Stimulated activated CD8-positive, alpha-beta memory T cell treated with anti-CD3 and anti-CD28 coated beads, Interleukin-7, amount 100 ng/mL, for 4 hours (primary cell): ENCODE measurements at regions not wholly inside any gene's neighbourhood (a gene's known extent, or its start where the extent isn't known, plus 50 kb on each side); places are given as distances from the start of the nearest gene placed in this dataset.

Experiments
- DNase-seq, 2 donors: peaks; one replicate each; pipeline ENCODE4 v3.0.0-alpha.2; 2020; ENCODE audit warnings: low read depth in 2 of 2

- no peak for DNase-seq
Observed at GRCh38 chr1:87682565-87682964, 353.9 kb downstream of the LMO4 start.

- DNase-seq: no peak
Observed at GRCh38 chr1:87683196-87683956, 354.7 kb downstream of the LMO4 start.

GRCh38 chr1:87684194-87684593, 355.5 kb downstream of the LMO4 start:
- DNase-seq: no peak

GRCh38 chr1:87684713-87685205, 356.1 kb downstream of the LMO4 start:
- DNase-seq: no peak

- no peak for DNase-seq
Observed at GRCh38 chr1:87685311-87686135, 356.8 kb downstream of the LMO4 start.

GRCh38 chr1:87686136-87686495, 357.4 kb downstream of the LMO4 start:
- DNase-seq: no peak

GRCh38 chr1:87686671-87687070, 358.0 kb downstream of the LMO4 start:
- no peak for DNase-seq

GRCh38 chr1:87688136-87688535, 359.5 kb downstream of the LMO4 start:
- no peak for DNase-seq

- no peak for DNase-seq
Observed at GRCh38 chr1:87689487-87689886, 360.8 kb downstream of the LMO4 start.

- DNase-seq: no peak
Observed at GRCh38 chr1:87696483-87696882, 367.8 kb downstream of the LMO4 start.

GRCh38 chr1:87702455-87702854, 373.8 kb downstream of the LMO4 start:
- no peak for DNase-seq

GRCh38 chr1:87705233-87705632, 376.6 kb downstream of the LMO4 start:
- no peak for DNase-seq

- no peak for DNase-seq
Observed at GRCh38 chr1:87706203-87706602, 377.5 kb downstream of the LMO4 start.

- DNase-seq: no peak
Observed at GRCh38 chr1:87706779-87707228, 378.1 kb downstream of the LMO4 start.

GRCh38 chr1:87707411-87707810, 378.7 kb downstream of the LMO4 start:
- DNase-seq: no peak

- no peak for DNase-seq
Observed at GRCh38 chr1:87712261-87713010, 383.8 kb downstream of the LMO4 start.

- DNase-seq: no peak
Observed at GRCh38 chr1:87714278-87714677, 385.6 kb downstream of the LMO4 start.

- no peak for DNase-seq
Observed at GRCh38 chr1:87715052-87715451, 386.4 kb downstream of the LMO4 start.

- DNase-seq: no peak
Observed at GRCh38 chr1:87715471-87715870, 386.8 kb downstream of the LMO4 start.

GRCh38 chr1:87717157-87717670, 388.5 kb downstream of the LMO4 start:
- DNase-seq: no peak

GRCh38 chr1:87718241-87718950, 389.7 kb downstream of the LMO4 start:
- no peak for DNase-seq
